Testis (tissue), 2 donors: ENCODE measurements at regions not wholly inside any gene's neighbourhood (a gene's known extent, or its start where the extent isn't known, plus 50 kb on each side); places are given as distances from the start of the nearest gene placed in this dataset.

ENCODE experiments used
- DNase-seq: peaks from one replicate; pipeline ENCODE4 v3.0.0-alpha.2; 2019
- H3K27ac ChIP-seq, 2 donors: fragments of 200-600 bp; sonication (generic); one replicate each; pipeline ENCODE4 v1.5.1; 2019
- H3K27me3 ChIP-seq: fragments of 200-600 bp; sonication (generic); one replicate; pipeline ENCODE4 v1.5.1; 2019
- H3K36me3 ChIP-seq: fragments of 200-600 bp; sonication (generic); one replicate; pipeline ENCODE4 v1.5.1; 2017; ENCODE audit warnings: low read depth; ENCODE audit errors: missing control alignments
- H3K4me1 ChIP-seq: fragments of 200-600 bp; sonication (generic); one replicate; pipeline ENCODE4 v1.5.1; 2019
- H3K4me3 ChIP-seq, 2 donors: fragments of 200-600 bp; sonication (generic); one replicate each; pipeline ENCODE4 v1.5.1; 2017 to 2019
- H3K9me3 ChIP-seq: fragments of 200-600 bp; sonication (generic); one replicate; pipeline ENCODE4 v1.5.1; 2017
- CTCF ChIP-seq, 3 experiments: fragments of 450-650 bp in 2 of 3; fragments of 200-600 bp in 1 of 3; sonication (generic) in 1 of 3; IDR thresholded peaks; one replicate each; pipeline ENCODE4 v1.5.1; 2016 to 2019; ENCODE audit warnings: antibody characterized with exemption in 3 of 3, mild to moderate bottlenecking in 2 of 3, moderate library complexity in 1 of 3
- POLR2A ChIP-seq: fragments of 450-650 bp; IDR thresholded peaks from one replicate; pipeline ENCODE4 v1.6.1; 2017; ENCODE audit warnings: antibody characterized with exemption, mild to moderate bottlenecking, moderate library complexity
- WGBS, 2 donors: methylation state at CpG; one replicate each; pipeline ENCODE4 v1.1.5; 2018; 5-methylcytosine and 5-hydroxymethylcytosine counted together
- intact Hi-C: fragments of 100-400 bp; cut with DNase I; formaldehyde crosslinking; loops from one replicate; pipeline ENCODE4 v1.15.1; 2023; ENCODE audit warnings: low total_unique reads

- TF ChIP-seq POLR2A (no peak), CTCF (IDR thresholded peaks at IDR 0.05) (no peak)
- Histone ChIP-seq H3K4me1 (no peaks in the 10 kb centered on the region), H3K27me3 (no peaks in the 10 kb centered on the region), H3K9me3 (no peaks in the 10 kb centered on the region), H3K36me3 (no peaks in the 10 kb centered on the region), H3K4me3 (no peak overlapping the region), H3K27ac (no peak overlapping the region)
- 89 to 92% methylated on average over 2 of the region's 2 CpGs for WGBS, 2 donors
- DNase-seq = no peak
- intact Hi-C loops = no loop called here
Measured at GRCh38 chr13:80649274-80649673, 308.3 kb upstream of the SPRY2 start.

DNA sequence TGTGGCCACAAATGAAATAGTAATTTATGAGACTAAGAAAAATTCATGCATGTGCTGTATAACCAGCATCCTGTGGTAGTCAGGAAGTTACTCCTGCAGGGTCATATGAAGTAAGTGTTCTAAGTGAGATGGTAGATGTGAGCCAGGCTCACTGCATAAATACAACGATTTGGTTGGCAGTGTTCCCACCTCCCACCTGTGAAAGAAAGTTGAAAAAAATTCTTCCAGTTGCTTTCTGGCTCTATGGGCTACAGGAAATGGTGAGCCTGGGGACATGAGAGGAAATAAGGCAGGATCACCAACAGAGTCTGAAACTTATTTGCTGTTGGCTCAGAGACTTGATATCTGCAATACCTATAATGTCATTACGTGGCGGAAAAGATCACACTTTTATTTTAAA is 301.7 kb upstream of the SPRY2 start:
- intact Hi-C loops = no loop called here

DNA sequence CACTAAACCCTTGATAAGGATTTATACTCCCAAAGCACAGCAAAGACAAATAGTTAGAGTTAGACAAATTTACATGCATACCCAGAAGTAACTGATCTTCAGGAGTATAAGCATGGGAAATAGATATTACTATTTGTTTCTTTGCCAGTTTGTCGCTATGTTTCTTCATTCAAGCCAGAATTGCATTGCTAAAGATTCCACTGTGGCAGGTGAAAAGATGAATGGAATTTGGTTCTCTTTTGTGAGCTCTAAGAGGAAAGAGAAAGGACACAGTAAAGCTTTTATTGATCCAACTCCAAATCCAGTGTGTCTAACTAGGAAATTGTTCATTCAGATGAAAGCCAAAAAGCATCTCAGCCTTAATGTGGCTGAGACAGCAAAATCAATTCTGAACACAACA is 292.3 kb upstream of the SPRY2 start:
- DNase-seq = no peak
- H3K4me1 ChIP-seq = no peaks in the 10 kb centered on the region

More for the DNA sequence above, 301.7 kb upstream of the SPRY2 start:
- no peak for DNase-seq
- H3K27me3 ChIP-seq = no peaks in the 10 kb centered on the region
- H3K4me1 ChIP-seq = no peaks in the 10 kb centered on the region
- 63 to 64% methylated on average over 3 of the region's 3 CpGs for WGBS, 2 donors
- TF ChIP-seq CTCF (IDR thresholded peaks at IDR 0.05) (no peak), POLR2A (no peak)
- H3K9me3 ChIP-seq = no peaks in the 10 kb centered on the region
- H3K36me3 ChIP-seq = no peaks in the 10 kb centered on the region
- no peak overlapping the region for H3K4me3 ChIP-seq
- no peak overlapping the region for H3K27ac ChIP-seq

GRCh38 chr13:80630685-80631121 is 289.8 kb upstream of the SPRY2 start:
- no peak for TF ChIP-seq CTCF (IDR thresholded peaks at IDR 0.05)
- TF ChIP-seq POLR2A = no peak
- DNase-seq = no peak
- Histone ChIP-seq H3K4me1 (no peaks in the 10 kb centered on the region), H3K4me3 (no peak overlapping the region), H3K27ac (peak overlapping the region in 1 of 2 donors; percentile 42), H3K9me3 (no peaks in the 10 kb centered on the region), H3K36me3 (no peaks in the 10 kb centered on the region), H3K27me3 (no peaks in the 10 kb centered on the region)
- intact Hi-C loops = no loop called here
- 53 to 77% methylated on average over 3 of the region's 3 CpGs for WGBS, 2 donors

More for the DNA sequence above, 292.3 kb upstream of the SPRY2 start:
- intact Hi-C loops = no loop called here
- Histone ChIP-seq H3K27ac (no peak overlapping the region), H3K9me3 (no peaks in the 10 kb centered on the region), H3K4me3 (no peak overlapping the region), H3K36me3 (no peaks in the 10 kb centered on the region), H3K27me3 (no peaks in the 10 kb centered on the region)
- WGBS, 2 donors = 83 to 95% methylated on average over 1 of the region's 1 CpG
- no peak for TF ChIP-seq CTCF (IDR thresholded peaks at IDR 0.05)
- TF ChIP-seq POLR2A = no peak

DNA sequence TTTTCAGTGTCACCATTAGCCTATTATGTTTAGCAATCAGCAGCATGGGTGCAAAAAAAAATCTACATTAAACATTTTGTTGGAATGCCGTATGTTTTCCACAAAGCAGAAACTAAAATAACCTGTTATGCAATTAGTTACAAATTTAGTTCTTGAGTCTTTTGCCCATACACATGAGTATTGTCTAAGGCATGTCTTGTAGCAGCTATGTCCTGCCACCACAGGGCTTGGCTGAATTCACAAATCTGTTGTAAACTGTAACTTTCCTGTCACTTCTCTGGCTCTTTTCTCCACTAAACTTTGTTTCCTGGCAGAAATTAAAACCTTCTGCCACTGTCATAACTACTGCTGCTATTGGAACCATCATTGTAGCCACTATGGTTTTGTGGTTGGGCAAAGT is 277.9 kb upstream of the SPRY2 start:
- DNase-seq = no peak
- TF ChIP-seq CTCF (IDR thresholded peaks at IDR 0.05) = no peak
- TF ChIP-seq POLR2A = no peak
- Histone ChIP-seq H3K27ac (no peak overlapping the region), H3K36me3 (no peaks in the 10 kb centered on the region), H3K9me3 (no peaks in the 10 kb centered on the region), H3K27me3 (no peaks in the 10 kb centered on the region), H3K4me3 (no peak overlapping the region), H3K4me1 (no peaks in the 10 kb centered on the region)
- intact Hi-C loops = no loop called here
- WGBS, 2 donors = 0 to 85% methylated on average over 1 of the region's 1 CpG
